ENCODE measurements at regions not wholly inside any gene's neighbourhood (a gene's known extent, or its start where the extent isn't known, plus 50 kb on each side); places are given as distances from the start of the nearest gene placed in this dataset.

DNA sequence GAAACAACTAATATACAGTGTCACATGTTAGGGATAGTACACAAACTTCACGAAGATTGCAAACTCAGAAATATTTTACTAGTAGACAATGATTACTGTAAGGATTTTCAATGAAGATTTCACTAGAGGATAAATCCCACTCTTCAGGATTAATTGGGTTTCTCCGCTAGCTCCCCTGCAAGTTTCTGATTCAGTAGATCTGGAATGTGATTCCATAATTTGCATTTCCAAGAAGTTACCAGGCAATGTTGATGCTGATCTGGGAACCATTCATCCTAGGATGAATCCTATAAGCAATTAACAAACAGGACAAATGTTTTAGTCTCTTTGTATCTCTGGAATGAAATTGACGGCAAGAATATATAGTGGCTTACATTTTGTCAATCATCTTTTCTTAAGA lies 272.4 kb downstream of the ALX1 start:
- no peaks in the 10 kb centered on the region for H3K36me3 ChIP-seq
- H3K27me3 ChIP-seq: no peaks in the 10 kb centered on the region
- DNase-seq: no peak
- WGBS, 2 donors: 92 to 93% methylated on average over 3 of the region's 3 CpGs
- no peak overlapping the region for H3K4me3 ChIP-seq
- H3K4me1 ChIP-seq: no peaks in the 10 kb centered on the region
- no peak for TF ChIP-seq POLR2A (IDR thresholded peaks at IDR 0.05)
- no peak for TF ChIP-seq EP300 (IDR thresholded peaks at IDR 0.05)
- TF ChIP-seq POLR2AphosphoS5 (IDR thresholded peaks at IDR 0.05): no peak
- TF ChIP-seq, protein P1, sequence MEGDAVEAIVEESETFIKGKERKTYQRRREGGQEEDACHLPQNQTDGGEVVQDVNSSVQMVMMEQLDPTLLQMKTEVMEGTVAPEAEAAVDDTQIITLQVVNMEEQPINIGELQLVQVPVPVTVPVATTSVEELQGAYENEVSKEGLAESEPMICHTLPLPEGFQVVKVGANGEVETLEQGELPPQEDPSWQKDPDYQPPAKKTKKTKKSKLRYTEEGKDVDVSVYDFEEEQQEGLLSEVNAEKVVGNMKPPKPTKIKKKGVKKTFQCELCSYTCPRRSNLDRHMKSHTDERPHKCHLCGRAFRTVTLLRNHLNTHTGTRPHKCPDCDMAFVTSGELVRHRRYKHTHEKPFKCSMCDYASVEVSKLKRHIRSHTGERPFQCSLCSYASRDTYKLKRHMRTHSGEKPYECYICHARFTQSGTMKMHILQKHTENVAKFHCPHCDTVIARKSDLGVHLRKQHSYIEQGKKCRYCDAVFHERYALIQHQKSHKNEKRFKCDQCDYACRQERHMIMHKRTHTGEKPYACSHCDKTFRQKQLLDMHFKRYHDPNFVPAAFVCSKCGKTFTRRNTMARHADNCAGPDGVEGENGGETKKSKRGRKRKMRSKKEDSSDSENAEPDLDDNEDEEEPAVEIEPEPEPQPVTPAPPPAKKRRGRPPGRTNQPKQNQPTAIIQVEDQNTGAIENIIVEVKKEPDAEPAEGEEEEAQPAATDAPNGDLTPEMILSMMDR (IDR thresholded peaks at IDR 0.05): no peak
- intact Hi-C loops (cut with DNase I): no loop called here
- H3K9me3 ChIP-seq: no peaks in the 10 kb centered on the region
- H3K27ac ChIP-seq: no peak overlapping the region

DNA sequence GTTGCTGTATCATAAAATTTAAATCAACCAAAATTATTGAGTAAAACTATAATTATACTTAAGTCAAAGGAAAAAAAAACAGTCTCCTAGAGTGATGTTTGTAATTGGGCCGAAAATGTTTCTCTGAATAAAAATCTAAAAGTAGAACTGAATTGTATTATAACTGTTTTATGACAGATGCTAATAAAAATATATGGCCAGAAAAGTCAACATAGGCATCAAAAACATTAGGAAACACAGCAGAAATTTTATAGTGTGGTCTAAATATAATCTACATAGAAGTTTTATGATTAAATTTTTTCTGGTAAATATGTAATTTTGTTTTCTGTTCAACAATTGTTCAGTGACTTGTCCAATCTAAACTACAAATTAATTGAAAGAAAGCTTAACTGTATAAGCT lies 277.8 kb downstream of the ALX1 start:
- Histone ChIP-seq H3K36me3 (no peaks in the 10 kb centered on the region), H3K27me3 (no peaks in the 10 kb centered on the region), H3K9me3 (no peaks in the 10 kb centered on the region), H3K27ac (no peak overlapping the region), H3K4me1 (no peaks in the 10 kb centered on the region), H3K4me3 (no peak overlapping the region)
- WGBS, 2 donors: 8 to 57% methylated on average over 1 of the region's 1 CpG
- no peak for DNase-seq
- TF ChIP-seq POLR2AphosphoS5 (IDR thresholded peaks at IDR 0.05) (no peak), POLR2A (IDR thresholded peaks at IDR 0.05) (no peak), EP300 (IDR thresholded peaks at IDR 0.05) (no peak)
- TF ChIP-seq, protein P1 (IDR thresholded peaks at IDR 0.05): no peak
- intact Hi-C loops (cut with DNase I): no loop called here

DNA sequence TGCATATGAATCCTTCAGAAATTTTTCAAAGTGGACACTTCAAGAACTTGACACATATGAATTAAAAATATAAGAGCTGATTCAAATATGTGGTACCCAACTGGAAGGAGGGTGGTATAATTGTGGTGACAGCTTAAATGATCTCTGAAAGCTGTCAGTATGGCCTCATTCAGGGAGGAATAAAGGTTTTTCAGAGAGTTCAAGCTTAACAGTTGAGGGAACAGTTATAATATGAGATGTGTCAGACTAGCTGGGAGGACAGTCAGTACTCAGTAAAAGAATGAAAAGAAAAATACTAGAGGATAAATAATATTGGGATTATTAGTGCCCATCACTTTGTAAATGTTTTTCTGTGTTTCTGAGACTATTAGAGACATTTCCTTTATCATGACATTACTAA lies 277.5 kb downstream of the RASSF9 start:
- no peaks in the 10 kb centered on the region for H3K9me3 ChIP-seq
- no peak for TF ChIP-seq POLR2AphosphoS5 (IDR thresholded peaks at IDR 0.05)
- TF ChIP-seq EP300 (IDR thresholded peaks at IDR 0.05): no peak
- TF ChIP-seq, protein P1 (IDR thresholded peaks at IDR 0.05): no peak
- TF ChIP-seq POLR2A (IDR thresholded peaks at IDR 0.05): no peak
- H3K4me3 ChIP-seq: no peak overlapping the region

DNA sequence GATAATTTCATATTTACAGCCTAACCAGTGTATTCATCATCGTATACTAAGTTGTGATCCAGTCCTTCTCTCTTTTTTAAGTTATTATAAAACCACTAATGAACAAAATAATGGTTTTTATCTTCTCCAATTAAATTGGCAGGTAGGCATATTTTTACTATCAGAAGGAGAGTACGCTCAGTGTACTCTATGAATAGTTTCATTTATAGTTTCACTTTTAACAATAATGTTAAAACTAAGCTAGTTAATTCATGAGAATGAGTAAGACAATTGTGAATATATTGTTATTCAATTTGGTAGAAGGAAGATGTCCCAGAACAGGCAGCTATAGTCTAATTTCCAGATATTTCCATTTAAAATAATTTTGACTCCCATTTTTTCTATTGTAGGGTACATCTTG lies 277.1 kb downstream of the RASSF9 start:
- TF ChIP-seq POLR2AphosphoS5 (IDR thresholded peaks at IDR 0.05): no peak
- Histone ChIP-seq H3K4me3 (no peak overlapping the region), H3K9me3 (no peaks in the 10 kb centered on the region), H3K36me3 (no peaks in the 10 kb centered on the region), H3K27ac (no peak overlapping the region), H3K4me1 (no peaks in the 10 kb centered on the region), H3K27me3 (no peaks in the 10 kb centered on the region)
- 49 to 77% methylated on average over 2 of the region's 2 CpGs for WGBS, 2 donors
- no peak for DNase-seq
- intact Hi-C loops (cut with DNase I): no loop called here

More for the DNA sequence above, 277.5 kb downstream of the RASSF9 start:
- no peak for DNase-seq
- Histone ChIP-seq H3K4me1 (no peaks in the 10 kb centered on the region), H3K27me3 (no peaks in the 10 kb centered on the region), H3K27ac (no peak overlapping the region), H3K36me3 (no peaks in the 10 kb centered on the region)
- intact Hi-C loops (cut with DNase I): no loop called here

DNA sequence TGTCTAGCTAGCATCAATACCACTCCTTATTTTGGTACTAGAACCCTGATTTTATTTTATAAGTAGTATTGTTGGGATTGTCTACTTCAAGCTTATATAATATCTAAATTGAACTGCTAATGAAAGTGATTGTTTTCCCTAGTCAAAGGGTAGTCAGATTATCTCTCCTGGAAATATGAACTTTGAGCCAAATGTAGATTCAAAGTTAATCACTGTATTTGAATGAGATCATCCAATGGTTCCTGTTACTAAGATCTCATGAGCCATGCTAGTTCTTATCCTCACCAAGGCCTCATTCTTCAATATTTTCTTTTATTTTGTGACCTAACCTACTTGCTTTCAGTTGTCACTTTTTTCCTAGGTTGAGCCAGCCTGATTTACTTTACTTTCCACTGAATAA lies 276.7 kb downstream of the RASSF9 start:
- Histone ChIP-seq H3K27me3 (no peaks in the 10 kb centered on the region), H3K4me3 (no peak overlapping the region), H3K27ac (no peak overlapping the region), H3K36me3 (no peaks in the 10 kb centered on the region), H3K9me3 (no peaks in the 10 kb centered on the region), H3K4me1 (no peaks in the 10 kb centered on the region)
- intact Hi-C loops (cut with DNase I): no loop called here
- DNase-seq: no peak
- TF ChIP-seq POLR2AphosphoS5 (IDR thresholded peaks at IDR 0.05) (no peak), EP300 (IDR thresholded peaks at IDR 0.05) (no peak), POLR2A (IDR thresholded peaks at IDR 0.05) (no peak)
- TF ChIP-seq, protein P1 (IDR thresholded peaks at IDR 0.05): no peak

Measured in sigmoid colon (tissue), 6 donors.